Right hindlimb (tissue), 1 donor: ENCODE measurements at regions not wholly inside any gene's neighbourhood (a gene's known extent, or its start where the extent isn't known, plus 50 kb on each side); places are given as distances from the start of the nearest gene placed in this dataset.
"Not testable (repeated sequence)": the region's sequence is repeated elsewhere in the genome, so short reads cannot be mapped to it uniquely, and the experiment has no call there.

Experiments
- DNase-seq: peaks from one replicate; pipeline ENCODE4 v3.0.0-alpha.2; 2018

- no peak for DNase-seq
These were observed 1656.3 kb upstream of the FLRT2 start for GRCh38 chr14:83873669-83874068.

- DNase-seq = no peak
These were observed 1655.3 kb upstream of the FLRT2 start for GRCh38 chr14:83874662-83875061.

- no peak for DNase-seq
These were observed 1646.2 kb upstream of the FLRT2 start for GRCh38 chr14:83883732-83884131.

- no peak for DNase-seq
These were observed 1644.1 kb upstream of the FLRT2 start for GRCh38 chr14:83885837-83886293.

- no peak for DNase-seq
These were observed 1642.1 kb upstream of the FLRT2 start for GRCh38 chr14:83887866-83888265.

- no peak for DNase-seq
These were observed 1636.5 kb upstream of the FLRT2 start for GRCh38 chr14:83893447-83893846.

- no peak for DNase-seq
These were observed 1635.4 kb upstream of the FLRT2 start for GRCh38 chr14:83894568-83894967.

GRCh38 chr14:83898558-83898957 lies 1631.4 kb upstream of the FLRT2 start:
- DNase-seq = not testable (repeated sequence)

- DNase-seq = no peak
These were observed 1630.2 kb upstream of the FLRT2 start for GRCh38 chr14:83899706-83900105.

- DNase-seq = no peak
These were observed 1624.8 kb upstream of the FLRT2 start for GRCh38 chr14:83905157-83905556.

GRCh38 chr14:83908419-83908818 lies 1621.5 kb upstream of the FLRT2 start:
- DNase-seq = no peak

GRCh38 chr14:83909507-83909906 lies 1620.4 kb upstream of the FLRT2 start:
- DNase-seq = no peak

GRCh38 chr14:83912032-83912642 lies 1617.8 kb upstream of the FLRT2 start:
- no peak for DNase-seq

- DNase-seq = no peak
These were observed 1616.5 kb upstream of the FLRT2 start for GRCh38 chr14:83913476-83913875.

- no peak for DNase-seq
These were observed 1611.4 kb upstream of the FLRT2 start for GRCh38 chr14:83918546-83918945.

- DNase-seq = not testable (repeated sequence)
These were observed 1610.3 kb upstream of the FLRT2 start for GRCh38 chr14:83919675-83920074.

- DNase-seq = no peak
These were observed 1606.1 kb upstream of the FLRT2 start for GRCh38 chr14:83923842-83924241.

GRCh38 chr14:83924259-83924658 lies 1605.7 kb upstream of the FLRT2 start:
- DNase-seq = no peak

GRCh38 chr14:83940253-83940652 lies 1589.7 kb upstream of the FLRT2 start:
- no peak for DNase-seq

GRCh38 chr14:83958359-83958758 lies 1571.6 kb upstream of the FLRT2 start:
- DNase-seq = no peak

- no peak for DNase-seq
These were observed 1569.0 kb upstream of the FLRT2 start for GRCh38 chr14:83960832-83961512.

- DNase-seq = no peak
These were observed 1559.9 kb upstream of the FLRT2 start for GRCh38 chr14:83969998-83970397.

- no peak for DNase-seq
These were observed 1557.3 kb upstream of the FLRT2 start for GRCh38 chr14:83972631-83973030.

GRCh38 chr14:83974647-83975163 lies 1555.2 kb upstream of the FLRT2 start:
- DNase-seq = no peak

- no peak for DNase-seq
These were observed 1554.5 kb upstream of the FLRT2 start for GRCh38 chr14:83975435-83975834.
